Large intestine (tissue), 3 donors: ENCODE measurements at regions not wholly inside any gene's neighbourhood (a gene's known extent, or its start where the extent isn't known, plus 50 kb on each side); places are given as distances from the start of the nearest gene placed in this dataset.

Source experiments
- DNase-seq, 2 donors: peaks; one replicate each; pipeline versions ENCODE4 v3.0.0 to v3.0.0-alpha.2; 2013
- H3K27ac ChIP-seq: one replicate; pipeline ENCODE4 v1.5.1; 2013; ENCODE audit warnings: low read length
- H3K27me3 ChIP-seq: 2 replicates; pipeline ENCODE4 v1.6.1; 2013; ENCODE audit warnings: low read length; ENCODE audit not compliant: control insufficient read depth, insufficient read depth
- H3K36me3 ChIP-seq: 2 replicates; pipeline ENCODE4 v1.6.1; 2013; ENCODE audit warnings: low read length; ENCODE audit not compliant: control insufficient read depth, insufficient read depth
- H3K4me1 ChIP-seq: one replicate; pipeline ENCODE4 v1.6.1; 2013; ENCODE audit warnings: low read length; ENCODE audit not compliant: control insufficient read depth, insufficient read depth
- H3K4me3 ChIP-seq: one replicate; pipeline ENCODE4 v1.5.1; 2013; ENCODE audit warnings: low read length
- H3K9me3 ChIP-seq: one replicate; pipeline ENCODE4 v1.6.1; 2013; ENCODE audit warnings: mild to moderate bottlenecking, low read depth, low read length, moderate library complexity; ENCODE audit not compliant: control insufficient read depth
- WGBS: methylation state at CpG from one replicate; pipeline ENCODE4 v1.1.5; 2013; ENCODE audit warnings: low lambda C conversion rate; ENCODE audit not compliant: insufficient coverage; 5-methylcytosine and 5-hydroxymethylcytosine counted together

- 60% methylated on average over 1 of the region's 10 CpGs for WGBS
- H3K27me3 ChIP-seq = peaks cover 3% of the 10 kb centered on the region
- H3K36me3 ChIP-seq = no peaks in the 10 kb centered on the region
- H3K27ac ChIP-seq = no peak overlapping the region
- no peaks in the 10 kb centered on the region for H3K9me3 ChIP-seq
- no peaks in the 10 kb centered on the region for H3K4me1 ChIP-seq
- DNase-seq = no peak
- H3K4me3 ChIP-seq = no peak overlapping the region
Measured at GRCh38 chr2:65553504-65554074, 121.2 kb upstream of the SPRED2 start.

GRCh38 chr2:65551528-65551927 is 119.1 kb upstream of the SPRED2 start:
- Histone ChIP-seq H3K4me3 (no peak overlapping the region), H3K36me3 (no peaks in the 10 kb centered on the region), H3K4me1 (no peaks in the 10 kb centered on the region), H3K9me3 (no peaks in the 10 kb centered on the region), H3K27ac (no peak overlapping the region), H3K27me3 (no peaks in the 10 kb centered on the region)
- no peak for DNase-seq
- WGBS = 67% methylated on average over 1 of the region's 7 CpGs

- H3K27ac ChIP-seq = no peak overlapping the region
- H3K27me3 ChIP-seq = no peaks in the 10 kb centered on the region
- no CpG with 5 or more reads among the region's 7 CpGs for WGBS
- H3K36me3 ChIP-seq = no peaks in the 10 kb centered on the region
- DNase-seq = no peak
- H3K4me1 ChIP-seq = peaks cover 10% of the 10 kb centered on the region
- no peak overlapping the region for H3K4me3 ChIP-seq
- H3K9me3 ChIP-seq = no peaks in the 10 kb centered on the region
Measured at GRCh38 chr2:65550246-65550645, 117.8 kb upstream of the SPRED2 start.

GRCh38 chr2:65549631-65550030 is 117.2 kb upstream of the SPRED2 start:
- Histone ChIP-seq H3K36me3 (no peaks in the 10 kb centered on the region), H3K4me3 (no peak overlapping the region), H3K9me3 (no peaks in the 10 kb centered on the region), H3K27me3 (no peaks in the 10 kb centered on the region), H3K27ac (no peak overlapping the region), H3K4me1 (peaks cover 10% of the 10 kb centered on the region)
- WGBS = 80% methylated on average over 1 of the region's 4 CpGs
- DNase-seq = no peak

GRCh38 chr2:65549257-65549627 is 116.8 kb upstream of the SPRED2 start:
- Histone ChIP-seq H3K4me1 (peaks cover 10% of the 10 kb centered on the region), H3K27ac (no peak overlapping the region), H3K27me3 (no peaks in the 10 kb centered on the region), H3K9me3 (no peaks in the 10 kb centered on the region), H3K4me3 (no peak overlapping the region), H3K36me3 (no peaks in the 10 kb centered on the region)
- WGBS = 86% methylated on average over 1 of the region's 3 CpGs
- DNase-seq = no peak

GRCh38 chr2:65548576-65549256 is 116.3 kb upstream of the SPRED2 start:
- WGBS = no CpG with 5 or more reads among the region's 7 CpGs
- no peaks in the 10 kb centered on the region for H3K36me3 ChIP-seq
- DNase-seq = no peak
- H3K27me3 ChIP-seq = no peaks in the 10 kb centered on the region
- H3K27ac ChIP-seq = no peak overlapping the region
- peaks cover 10% of the 10 kb centered on the region for H3K4me1 ChIP-seq
- H3K9me3 ChIP-seq = no peaks in the 10 kb centered on the region
- H3K4me3 ChIP-seq = no peak overlapping the region

GRCh38 chr2:65548064-65548463 is 115.7 kb upstream of the SPRED2 start:
- no peaks in the 10 kb centered on the region for H3K9me3 ChIP-seq
- H3K27ac ChIP-seq = no peak overlapping the region
- no peak for DNase-seq
- H3K27me3 ChIP-seq = no peaks in the 10 kb centered on the region
- H3K4me1 ChIP-seq = peaks cover 10% of the 10 kb centered on the region
- H3K36me3 ChIP-seq = no peaks in the 10 kb centered on the region
- no peak overlapping the region for H3K4me3 ChIP-seq
- no CpG with 5 or more reads among the region's 4 CpGs for WGBS

GRCh38 chr2:65545837-65546805 is 113.7 kb upstream of the SPRED2 start:
- no CpG with 5 or more reads among the region's 4 CpGs for WGBS
- DNase-seq = peak; percentile 70 to 89
- Histone ChIP-seq H3K9me3 (no peaks in the 10 kb centered on the region), H3K27ac (peak overlapping the region; percentile 62), H3K4me1 (peaks cover 10% of the 10 kb centered on the region), H3K4me3 (no peak overlapping the region), H3K36me3 (no peaks in the 10 kb centered on the region), H3K27me3 (no peaks in the 10 kb centered on the region)

- Histone ChIP-seq H3K27ac (no peak overlapping the region), H3K27me3 (no peaks in the 10 kb centered on the region), H3K36me3 (no peaks in the 10 kb centered on the region), H3K4me3 (no peak overlapping the region), H3K9me3 (no peaks in the 10 kb centered on the region), H3K4me1 (peaks cover 10% of the 10 kb centered on the region)
- no CpG with 5 or more reads among the region's 6 CpGs for WGBS
- DNase-seq = no peak
Measured at GRCh38 chr2:65541773-65542172, 109.4 kb upstream of the SPRED2 start.

- no peak overlapping the region for H3K27ac ChIP-seq
- H3K36me3 ChIP-seq = no peaks in the 10 kb centered on the region
- no peaks in the 10 kb centered on the region for H3K4me1 ChIP-seq
- DNase-seq = no peak
- no CpG with 5 or more reads among the region's 4 CpGs for WGBS
- no peak overlapping the region for H3K4me3 ChIP-seq
- H3K9me3 ChIP-seq = no peaks in the 10 kb centered on the region
- H3K27me3 ChIP-seq = no peaks in the 10 kb centered on the region
Measured at GRCh38 chr2:65539633-65540032, 107.2 kb upstream of the SPRED2 start.
